ENCODE measurements at regions not wholly inside any gene's neighbourhood (a gene's known extent, or its start where the extent isn't known, plus 50 kb on each side); places are given as distances from the start of the nearest gene placed in this dataset.

GRCh38 chr6:133805876-133806275 is 83.0 kb upstream of the TCF21 start (continued):
- TF ChIP-seq FOSL1 (IDR thresholded peaks at IDR 0.05; ENCODE audit: insufficient read depth, low read depth, low read length) = no peak
- no peak for TF ChIP-seq NRF1 (IDR thresholded peaks at IDR 0.05; ENCODE audit: low read depth, low read length)
- no peak for TF ChIP-seq CHD1 (IDR thresholded peaks at IDR 0.05; ENCODE audit: low read depth, low read length)

Measured in H1 (cell line).